H9 (cell line): ENCODE measurements at regions not wholly inside any gene's neighbourhood (a gene's known extent, or its start where the extent isn't known, plus 50 kb on each side); places are given as distances from the start of the nearest gene placed in this dataset.
A peak's percentile ranks its signal among the peaks of the same experiment; 100 is the strongest.

Source experiments
- DNase-seq: peaks from one replicate; pipeline ENCODE4 v3.0.0-alpha.2; 2017
- H2AFZ ChIP-seq: one replicate; pipeline ENCODE4 v1.6.1; 2013; ENCODE audit warnings: mild to moderate bottlenecking, low read length, control low read depth, moderate library complexity
- H2AK5ac ChIP-seq: 2 replicates; pipeline ENCODE4 v1.6.1; 2013; ENCODE audit warnings: low read length, control low read depth, mixed read lengths; ENCODE audit not compliant: insufficient read length
- H2BK120ac ChIP-seq: one replicate; pipeline ENCODE4 v1.6.1; 2013; ENCODE audit warnings: low read depth, mild to moderate bottlenecking, low read length, control low read depth, inconsistent platforms; ENCODE audit not compliant: poor library complexity, severe bottlenecking
- H2BK12ac ChIP-seq: 2 replicates; pipeline ENCODE4 v1.6.1; 2013; ENCODE audit warnings: low read length, control low read depth, mixed read lengths, low read depth; ENCODE audit not compliant: insufficient read length
- H2BK15ac ChIP-seq: 2 replicates; pipeline ENCODE4 v1.6.1; 2013; ENCODE audit warnings: low read depth, low read length, control low read depth
- H2BK20ac ChIP-seq: one replicate; pipeline ENCODE4 v1.6.1; 2013; ENCODE audit warnings: low read depth, mild to moderate bottlenecking, low read length, control low read depth, inconsistent platforms; ENCODE audit not compliant: poor library complexity, severe bottlenecking
- H2BK5ac ChIP-seq: 2 replicates; pipeline ENCODE4 v1.6.1; 2013; ENCODE audit warnings: low read length, control low read depth, mixed read lengths; ENCODE audit not compliant: insufficient read length
- H3K14ac ChIP-seq: 2 replicates; pipeline ENCODE4 v1.6.1; 2013; ENCODE audit warnings: low read length, control low read depth; ENCODE audit not compliant: insufficient read depth
- H3K18ac ChIP-seq: 2 replicates; pipeline ENCODE4 v1.6.1; 2013; ENCODE audit warnings: low read depth, mild to moderate bottlenecking, mixed read lengths, low read length, control low read depth; ENCODE audit not compliant: insufficient read length
- H3K23ac ChIP-seq: 2 replicates; pipeline ENCODE4 v1.6.1; 2013; ENCODE audit warnings: low read length, control low read depth, mixed read lengths, low read depth; ENCODE audit not compliant: insufficient read length
- H3K23me2 ChIP-seq: 2 replicates; pipeline ENCODE4 v1.6.1; 2013; ENCODE audit warnings: low read depth, mild to moderate bottlenecking, mixed read lengths, low read length, control low read depth; ENCODE audit not compliant: insufficient read length, poor library complexity, severe bottlenecking
- H3K27ac ChIP-seq: 2 replicates; pipeline ENCODE4 v1.5.1; 2013; ENCODE audit warnings: low read length, control low read depth, mixed read lengths, low read depth; ENCODE audit not compliant: insufficient read length
- H3K27me3 ChIP-seq: 2 replicates; pipeline ENCODE4 v1.6.1; 2013; ENCODE audit warnings: low read length, control low read depth, inconsistent platforms; ENCODE audit not compliant: insufficient read depth
- H3K4ac ChIP-seq: 2 replicates; pipeline ENCODE4 v1.6.1; 2013; ENCODE audit warnings: low read depth, mild to moderate bottlenecking, control low read depth, inconsistent platforms, low read length, moderate library complexity
- H3K4me1 ChIP-seq: 2 replicates; pipeline ENCODE4 v1.6.1; 2013; ENCODE audit warnings: low read length, control low read depth, inconsistent platforms; ENCODE audit not compliant: insufficient read depth
- H3K4me2 ChIP-seq: 2 replicates; pipeline ENCODE4 v1.6.1; 2013; ENCODE audit warnings: low read length, control low read depth, mixed read lengths; ENCODE audit not compliant: insufficient read length, insufficient read depth
- H3K56ac ChIP-seq: 2 replicates; pipeline ENCODE4 v1.6.1; 2013; ENCODE audit warnings: low read depth, mild to moderate bottlenecking, mixed read lengths, low read length, control low read depth; ENCODE audit not compliant: insufficient read length
- H3K79me1 ChIP-seq: 2 replicates; pipeline ENCODE4 v1.6.1; 2013; ENCODE audit warnings: low read depth, mild to moderate bottlenecking, moderate library complexity, low read length, control low read depth, inconsistent platforms; ENCODE audit not compliant: insufficient read depth, poor library complexity, severe bottlenecking
- H3K79me2 ChIP-seq: 2 replicates; pipeline ENCODE4 v1.6.1; 2013; ENCODE audit warnings: low read length, control low read depth, inconsistent platforms; ENCODE audit not compliant: insufficient read depth
- H3K9ac ChIP-seq: 2 replicates; pipeline ENCODE4 v1.6.1; 2013; ENCODE audit warnings: low read length, control low read depth, mixed read lengths; ENCODE audit not compliant: insufficient read length; ENCODE audit errors: extremely low read depth
- H3K9me3 ChIP-seq: one replicate; pipeline ENCODE4 v1.6.1; 2013; ENCODE audit warnings: low read depth, low read length, inconsistent platforms; ENCODE audit not compliant: control insufficient read depth
- H3T11ph ChIP-seq: one replicate; pipeline ENCODE4 v1.6.1; 2013; ENCODE audit warnings: mild to moderate bottlenecking, low read length, control low read depth, inconsistent platforms
- H4K20me1 ChIP-seq: one replicate; pipeline ENCODE4 v1.6.1; 2013; ENCODE audit not compliant: control insufficient read depth, insufficient read length, insufficient read depth
- H4K5ac ChIP-seq: 2 replicates; pipeline ENCODE4 v1.6.1; 2013; ENCODE audit warnings: low read depth, mild to moderate bottlenecking, mixed read lengths, low read length, control low read depth; ENCODE audit not compliant: insufficient read length
- H4K8ac ChIP-seq: replicated peaks from 2 replicates; pipeline ENCODE4 v1.6.1; 2013; ENCODE audit warnings: low read length, control low read depth, mixed read lengths, low read depth; ENCODE audit not compliant: insufficient read length
- H4K91ac ChIP-seq: 2 replicates; pipeline ENCODE4 v1.6.1; 2013; ENCODE audit warnings: low read depth, mild to moderate bottlenecking, moderate library complexity, mixed read lengths, low read length, control low read depth; ENCODE audit not compliant: insufficient read length
- H3K27ac Mint-ChIP-seq, 3 experiments: 2 replicates in 2 of 3; 3 replicates in 1 of 3; pipeline ENCODE4 v1.8.0; 2020 to 2021; ENCODE audit warnings: mixed read lengths in 3 of 3, mild to moderate bottlenecking in 1 of 3, moderate library complexity in 1 of 3
- H3K27me3 Mint-ChIP-seq: 2 replicates; pipeline ENCODE4 v1.8.0; 2021; ENCODE audit warnings: low read depth, mild to moderate bottlenecking, moderate library complexity, mixed read lengths
- H3K36me3 Mint-ChIP-seq, 3 experiments: 2 replicates in 2 of 3; 3 replicates in 1 of 3; pipeline ENCODE4 v1.8.0; 2020 to 2021; ENCODE audit warnings: low read depth in 3 of 3, mixed read lengths in 3 of 3; ENCODE audit not compliant: insufficient read depth in 1 of 3
- H3K4me1 Mint-ChIP-seq, 2 experiments: 2 replicates each; pipeline ENCODE4 v1.8.0; 2020; ENCODE audit warnings: mixed read lengths in 2 of 2
- H3K4me3 Mint-ChIP-seq, 2 experiments: 2 replicates in 1 of 2; 3 replicates in 1 of 2; pipeline ENCODE4 v1.8.0; 2020 to 2021; ENCODE audit warnings: mild to moderate bottlenecking in 2 of 2, mixed read lengths in 2 of 2, moderate library complexity in 1 of 2
- H3K9me3 Mint-ChIP-seq, 2 experiments: 2 replicates in 1 of 2; 3 replicates in 1 of 2; pipeline ENCODE4 v1.8.0; 2020; ENCODE audit warnings: mild to moderate bottlenecking in 2 of 2, mixed read lengths in 2 of 2, moderate library complexity in 1 of 2
- WGBS: extraction: QIAGEN DNeasy Blood & Tissue Kit; methylation state at CpG from one replicate; pipeline ENCODE4 v1.1.7; 2013; ENCODE audit warnings: missing lambda C conversion rate, low lambda C conversion rate, mixed read lengths; ENCODE audit not compliant: insufficient read length; ENCODE audit errors: extremely low coverage; 5-methylcytosine and 5-hydroxymethylcytosine counted together
- TF ChIP-seq, protein P1 (sequence below): fragments of 200-600 bp; sonication (generic); conservative IDR thresholded peaks from 3 replicates; pipeline ENCODE4 v1.8.0; 2021; ENCODE audit warnings: antibody characterized with exemption, mild to moderate bottlenecking

DNA sequence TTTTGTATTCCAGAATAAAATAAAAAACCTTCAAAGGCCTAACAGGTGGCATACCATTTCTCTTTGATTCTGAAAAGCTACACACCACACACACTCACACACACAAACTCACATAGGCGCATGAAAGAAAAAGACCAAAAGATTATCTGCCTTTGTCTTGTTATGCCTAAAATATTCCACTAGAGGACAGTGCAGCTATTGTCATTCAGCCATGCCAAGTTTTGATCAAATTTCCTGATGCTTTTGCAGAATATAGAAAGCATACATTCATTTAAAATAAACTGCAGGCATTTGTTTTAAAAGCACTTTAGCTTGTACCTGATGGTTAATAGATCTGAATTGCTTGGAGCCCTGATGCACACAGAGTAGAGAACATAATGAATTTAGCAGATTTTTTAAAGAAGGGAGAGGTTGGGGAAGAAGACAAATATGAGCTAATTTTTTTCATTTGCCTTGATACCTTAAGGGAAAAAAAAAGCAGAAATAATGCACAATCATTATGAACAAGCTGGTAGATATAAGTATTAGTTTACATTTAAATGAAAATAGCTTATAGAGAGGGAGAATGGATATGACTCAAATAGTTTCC, 1766.9 kb upstream of the SEL1L start:
- Histone ChIP-seq H3K23ac (no peak overlapping the region), H3K14ac (no peak overlapping the region), H3K18ac (no peak overlapping the region), H3K9me3 (no peaks in the 10 kb centered on the region), H2AFZ (no peak overlapping the region), H2BK5ac (no peak overlapping the region), H4K20me1 (no peaks in the 10 kb centered on the region), H3K4me2 (no peak overlapping the region), H3K4me1 (no peaks in the 10 kb centered on the region), H3K27me3 (no peaks in the 10 kb centered on the region), H3K23me2 (no peaks in the 10 kb centered on the region), H2BK120ac (no peak overlapping the region), H4K5ac (no peak overlapping the region), H3K56ac (no peak overlapping the region), H3K9ac (no peak overlapping the region), H3K27ac (no peak overlapping the region), H2AK5ac (no peak overlapping the region), H3K4ac (no peak overlapping the region), H3K79me1 (no peaks in the 10 kb centered on the region), H2BK15ac (no peak overlapping the region), H2BK20ac (no peak overlapping the region), H4K91ac (no peak overlapping the region), H2BK12ac (no peak overlapping the region), H3T11ph (no peak overlapping the region), H4K8ac (no peak overlapping the region), H3K79me2 (no peaks in the 10 kb centered on the region)
- no peak for DNase-seq
- Mint-ChIP-seq H3K4me1 (no peaks in the 10 kb centered on the region), H3K27me3 (no peaks in the 10 kb centered on the region), H3K4me3 (no peak overlapping the region), H3K27ac (no peak overlapping the region), H3K9me3 (no peaks in the 10 kb centered on the region), H3K36me3 (no peaks in the 10 kb centered on the region)
- TF ChIP-seq, protein P1, sequence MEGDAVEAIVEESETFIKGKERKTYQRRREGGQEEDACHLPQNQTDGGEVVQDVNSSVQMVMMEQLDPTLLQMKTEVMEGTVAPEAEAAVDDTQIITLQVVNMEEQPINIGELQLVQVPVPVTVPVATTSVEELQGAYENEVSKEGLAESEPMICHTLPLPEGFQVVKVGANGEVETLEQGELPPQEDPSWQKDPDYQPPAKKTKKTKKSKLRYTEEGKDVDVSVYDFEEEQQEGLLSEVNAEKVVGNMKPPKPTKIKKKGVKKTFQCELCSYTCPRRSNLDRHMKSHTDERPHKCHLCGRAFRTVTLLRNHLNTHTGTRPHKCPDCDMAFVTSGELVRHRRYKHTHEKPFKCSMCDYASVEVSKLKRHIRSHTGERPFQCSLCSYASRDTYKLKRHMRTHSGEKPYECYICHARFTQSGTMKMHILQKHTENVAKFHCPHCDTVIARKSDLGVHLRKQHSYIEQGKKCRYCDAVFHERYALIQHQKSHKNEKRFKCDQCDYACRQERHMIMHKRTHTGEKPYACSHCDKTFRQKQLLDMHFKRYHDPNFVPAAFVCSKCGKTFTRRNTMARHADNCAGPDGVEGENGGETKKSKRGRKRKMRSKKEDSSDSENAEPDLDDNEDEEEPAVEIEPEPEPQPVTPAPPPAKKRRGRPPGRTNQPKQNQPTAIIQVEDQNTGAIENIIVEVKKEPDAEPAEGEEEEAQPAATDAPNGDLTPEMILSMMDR, result peak; percentile 81
- no CpG with 5 or more reads among the region's 1 CpG for WGBS
